ENCODE measurements at regions not wholly inside any gene's neighbourhood (a gene's known extent, or its start where the extent isn't known, plus 50 kb on each side); places are given as distances from the start of the nearest gene placed in this dataset.

- ChIA-PET CTCF (no interaction called here), POLR2A (no interaction called here)
- Histone ChIP-seq H3K27ac (ENCODE audit: extremely low read depth, low read depth, low read length) (no peak overlapping the region), H3K36me3 (ENCODE audit: control insufficient read depth in 2 of 2, insufficient read depth in 1 of 2, low read length in 2 of 2) (no peaks in the 10 kb centered on the region), H3K9me3 (ENCODE audit: control insufficient read depth, insufficient read depth, low read depth, low read length) (no peaks in the 10 kb centered on the region), H3K4me1 (ENCODE audit: control insufficient read depth, insufficient read depth, low read length) (no peaks in the 10 kb centered on the region), H3K4me3 (ENCODE audit: low read depth, low read length) (no peak overlapping the region)
- TF ChIP-seq ZNF280D (tag by site-specific recombination; IDR thresholded peaks at IDR 0.05) (no peak), ZNF629 (tag by site-specific recombination; IDR thresholded peaks at IDR 0.05) (no peak), MYNN (tag by site-specific recombination; IDR thresholded peaks at IDR 0.05; ENCODE audit: borderline replicate concordance) (no peak), ZNF785 (tag by site-specific recombination; IDR thresholded peaks at IDR 0.05) (no peak), ZNF596 (tag by site-specific recombination; IDR thresholded peaks at IDR 0.05) (no peak), PATZ1 (tag by site-specific recombination; IDR thresholded peaks at IDR 0.05) (no peak), ZNF544 (tag by site-specific recombination; IDR thresholded peaks at IDR 0.05) (no peak), ZNF514 (tag by site-specific recombination; IDR thresholded peaks at IDR 0.05) (no peak), ZNF513 (tag by site-specific recombination; IDR thresholded peaks at IDR 0.05) (no peak), ZNF449 (tag by site-specific recombination; IDR thresholded peaks at IDR 0.05) (no peak), ZXDB (tag by site-specific recombination; IDR thresholded peaks at IDR 0.05) (no peak), ZNF138 (tag by site-specific recombination; IDR thresholded peaks at IDR 0.05; ENCODE audit: borderline replicate concordance) (no peak), ZNF561 (tag by site-specific recombination; IDR thresholded peaks at IDR 0.05; ENCODE audit: borderline replicate concordance) (no peak), ZNF747 (tag by site-specific recombination; IDR thresholded peaks at IDR 0.05) (no peak), HIC1 (tag by site-specific recombination; IDR thresholded peaks at IDR 0.05) (no peak), ZNF10 (tag by site-specific recombination; IDR thresholded peaks at IDR 0.05) (no peak), ZNF133 (tag by site-specific recombination; IDR thresholded peaks at IDR 0.05) (no peak)
Measured at GRCh38 chr13:78826312-78826711, 167.4 kb upstream of the OBI1 start.
